ENCODE measurements at regions not wholly inside any gene's neighbourhood (a gene's known extent, or its start where the extent isn't known, plus 50 kb on each side); places are given as distances from the start of the nearest gene placed in this dataset.
"Not testable (repeated sequence)": the region's sequence is repeated elsewhere in the genome, so short reads cannot be mapped to it uniquely, and the experiment has no call there.

- H2AFZ ChIP-seq (ENCODE audit: low read length) = no peak overlapping the region
- TF ChIP-seq CTCF (IDR thresholded peaks at IDR 0.05; ENCODE audit: low read length) (no peak), EZH2 (IDR thresholded peaks at IDR 0.05; ENCODE audit: borderline replicate concordance, low read length) (no peak)
- no peaks in the 10 kb centered on the region for H3K27me3 ChIP-seq (ENCODE audit: insufficient read depth, low read length)
- H3K4me2 ChIP-seq (ENCODE audit: low read length) = no peak overlapping the region
- H3K4me3 ChIP-seq (ENCODE audit: low read depth, low read length, poor library complexity, severe bottlenecking) = no peak overlapping the region
- no peaks in the 10 kb centered on the region for H3F3A ChIP-seq (ENCODE audit: insufficient read depth, low read length)
- no peaks in the 10 kb centered on the region for H3K9me2 ChIP-seq (ENCODE audit: low read depth, low read length)
- no peaks in the 10 kb centered on the region for H3K4me1 ChIP-seq (ENCODE audit: insufficient read depth, low read length, severe bottlenecking)
- H3K27ac ChIP-seq (ENCODE audit: low read depth, low read length, poor library complexity, severe bottlenecking) = no peak overlapping the region
- H3K9me3 ChIP-seq (ENCODE audit: low read length) = no peaks in the 10 kb centered on the region
- H4K20me1 ChIP-seq (ENCODE audit: insufficient read depth, low read length) = no peaks in the 10 kb centered on the region
- no peaks in the 10 kb centered on the region for H3K79me2 ChIP-seq (ENCODE audit: insufficient read depth, low read length)
- no peak overlapping the region for H3K9ac ChIP-seq (ENCODE audit: low read length)
- H3K36me3 ChIP-seq (ENCODE audit: insufficient read depth, low read length) = no peaks in the 10 kb centered on the region
These were observed 339.3 kb downstream of the ABCC12 start for GRCh38 chr16:47816511-47816910.

GRCh38 chr16:47815655-47816054 lies 340.1 kb downstream of the ABCC12 start:
- Histone ChIP-seq H3K9me3 (ENCODE audit: low read length) (no peaks in the 10 kb centered on the region), H4K20me1 (ENCODE audit: insufficient read depth, low read length) (no peaks in the 10 kb centered on the region), H3K9me2 (ENCODE audit: low read depth, low read length) (no peaks in the 10 kb centered on the region), H3K9ac (ENCODE audit: low read length) (no peak overlapping the region), H3K4me1 (ENCODE audit: insufficient read depth, low read length, severe bottlenecking) (no peaks in the 10 kb centered on the region), H3K79me2 (ENCODE audit: insufficient read depth, low read length) (no peaks in the 10 kb centered on the region), H3K27me3 (ENCODE audit: insufficient read depth, low read length) (no peaks in the 10 kb centered on the region), H3F3A (ENCODE audit: insufficient read depth, low read length) (no peaks in the 10 kb centered on the region), H3K27ac (ENCODE audit: low read depth, low read length, poor library complexity, severe bottlenecking) (no peak overlapping the region), H2AFZ (ENCODE audit: low read length) (no peak overlapping the region), H3K4me3 (ENCODE audit: low read depth, low read length, poor library complexity, severe bottlenecking) (no peak overlapping the region), H3K4me2 (ENCODE audit: low read length) (no peak overlapping the region), H3K36me3 (ENCODE audit: insufficient read depth, low read length) (no peaks in the 10 kb centered on the region)
- TF ChIP-seq EZH2 (IDR thresholded peaks at IDR 0.05; ENCODE audit: borderline replicate concordance, low read length) (no peak), CTCF (IDR thresholded peaks at IDR 0.05; ENCODE audit: low read length) (no peak)

- not testable (repeated sequence) for H3F3A ChIP-seq (ENCODE audit: insufficient read depth, low read length); H3K27me3 ChIP-seq (ENCODE audit: insufficient read depth, low read length); H3K4me3 ChIP-seq (ENCODE audit: low read depth, low read length, poor library complexity, severe bottlenecking); H3K36me3 ChIP-seq (ENCODE audit: insufficient read depth, low read length); H3K27ac ChIP-seq (ENCODE audit: low read depth, low read length, poor library complexity, severe bottlenecking); H3K79me2 ChIP-seq (ENCODE audit: insufficient read depth, low read length); H3K4me2 ChIP-seq (ENCODE audit: low read length); H3K9me2 ChIP-seq (ENCODE audit: low read depth, low read length); H4K20me1 ChIP-seq (ENCODE audit: insufficient read depth, low read length); H3K9me3 ChIP-seq (ENCODE audit: low read length); H3K4me1 ChIP-seq (ENCODE audit: insufficient read depth, low read length, severe bottlenecking); H2AFZ ChIP-seq (ENCODE audit: low read length); H3K9ac ChIP-seq (ENCODE audit: low read length)
These were observed 344.0 kb downstream of the ABCC12 start for GRCh38 chr16:47811758-47812157.

GRCh38 chr16:47806309-47806847 lies 345.2 kb downstream of the PHKB start:
- H3K9ac ChIP-seq (ENCODE audit: low read length) = no peak overlapping the region
- H3K79me2 ChIP-seq (ENCODE audit: insufficient read depth, low read length) = no peaks in the 10 kb centered on the region
- H3K9me3 ChIP-seq (ENCODE audit: low read length) = no peaks in the 10 kb centered on the region
- H3K36me3 ChIP-seq (ENCODE audit: insufficient read depth, low read length) = no peaks in the 10 kb centered on the region
- no peaks in the 10 kb centered on the region for H3K4me1 ChIP-seq (ENCODE audit: insufficient read depth, low read length, severe bottlenecking)
- H3K4me2 ChIP-seq (ENCODE audit: low read length) = no peak overlapping the region
- no peak for TF ChIP-seq EZH2 (IDR thresholded peaks at IDR 0.05; ENCODE audit: borderline replicate concordance, low read length)
- TF ChIP-seq CTCF (IDR thresholded peaks at IDR 0.05; ENCODE audit: low read length) = no peak
- H4K20me1 ChIP-seq (ENCODE audit: insufficient read depth, low read length) = no peaks in the 10 kb centered on the region
- H3K27me3 ChIP-seq (ENCODE audit: insufficient read depth, low read length) = no peaks in the 10 kb centered on the region
- no peak overlapping the region for H2AFZ ChIP-seq (ENCODE audit: low read length)
- no peak overlapping the region for H3K4me3 ChIP-seq (ENCODE audit: low read depth, low read length, poor library complexity, severe bottlenecking)
- H3F3A ChIP-seq (ENCODE audit: insufficient read depth, low read length) = no peaks in the 10 kb centered on the region
- H3K27ac ChIP-seq (ENCODE audit: low read depth, low read length, poor library complexity, severe bottlenecking) = no peak overlapping the region
- no peaks in the 10 kb centered on the region for H3K9me2 ChIP-seq (ENCODE audit: low read depth, low read length)

Data from OCI-LY1 (cell line).